GM19035 (cell line): ENCODE measurements at regions not wholly inside any gene's neighbourhood (a gene's known extent, or its start where the extent isn't known, plus 50 kb on each side); places are given as distances from the start of the nearest gene placed in this dataset.
"Not testable (repeated sequence)": the region's sequence is repeated elsewhere in the genome, so short reads cannot be mapped to it uniquely, and the experiment has no call there.

Experiments used
- ATAC-seq: cut with Tn5 transposase; IDR thresholded peaks from one replicate; pipeline ENCODE4 v1.9.1; 2021; ENCODE audit not compliant: unreplicated experiment

DNA sequence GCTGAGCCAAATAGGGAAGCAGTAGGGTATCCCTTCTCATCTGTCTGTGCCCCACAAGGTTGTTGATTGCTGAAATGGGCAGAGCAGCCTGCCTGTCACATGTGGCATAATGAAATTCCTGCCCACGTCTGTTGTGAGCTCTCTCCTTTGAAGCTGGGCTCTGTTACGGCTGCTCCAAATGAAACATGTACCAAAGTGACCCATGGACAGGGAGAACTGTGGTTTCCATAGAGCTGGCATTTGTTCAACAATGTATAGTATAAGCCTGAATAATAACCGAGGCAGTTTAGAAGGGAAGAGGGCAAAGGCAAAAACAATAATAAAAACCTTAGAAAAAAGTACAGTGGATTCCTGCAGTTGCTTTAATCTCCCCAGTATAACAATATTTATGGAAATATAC is 149.7 kb downstream of the LYPLAL1 start:
- no peak for ATAC-seq

DNA sequence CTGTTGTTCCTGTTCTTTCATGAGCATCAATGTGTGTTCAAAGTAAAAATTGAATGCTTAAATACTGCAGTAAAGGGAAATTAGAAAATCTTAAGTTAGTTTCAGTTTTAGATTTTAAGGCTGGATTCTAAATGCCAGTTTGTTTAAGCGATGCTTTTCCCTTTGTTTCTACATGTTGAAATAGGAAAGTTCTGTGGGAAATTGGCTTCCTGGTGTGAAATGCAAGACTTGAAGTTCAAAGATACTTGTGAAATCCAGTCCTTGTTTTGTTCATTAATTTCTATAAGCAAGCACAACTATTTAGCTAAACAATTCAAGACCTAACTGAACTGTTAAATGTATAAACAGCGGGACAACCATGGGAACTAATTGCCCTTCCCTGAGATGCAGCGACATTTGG is 149.1 kb downstream of the LYPLAL1 start:
- no peak for ATAC-seq

DNA sequence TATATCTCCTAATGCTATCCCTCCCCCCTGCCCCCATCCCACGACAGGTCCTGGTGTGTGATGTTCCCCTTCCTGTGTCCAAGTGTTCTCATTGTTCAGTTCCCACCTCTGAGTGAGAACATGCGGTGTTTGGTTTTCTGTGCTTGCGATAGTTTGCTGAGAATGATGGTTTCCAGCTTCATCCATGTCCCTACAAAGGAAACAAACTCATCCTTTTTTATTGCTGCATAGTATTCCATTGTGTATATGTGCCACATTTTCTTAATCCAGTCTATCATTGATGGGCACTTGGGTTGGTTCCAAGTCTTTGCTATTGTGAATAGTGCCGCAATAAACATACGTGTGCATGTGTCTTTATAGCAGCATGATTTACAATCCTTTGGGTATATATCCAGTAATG is 146.9 kb downstream of the LYPLAL1 start:
- not testable (repeated sequence) for ATAC-seq

DNA sequence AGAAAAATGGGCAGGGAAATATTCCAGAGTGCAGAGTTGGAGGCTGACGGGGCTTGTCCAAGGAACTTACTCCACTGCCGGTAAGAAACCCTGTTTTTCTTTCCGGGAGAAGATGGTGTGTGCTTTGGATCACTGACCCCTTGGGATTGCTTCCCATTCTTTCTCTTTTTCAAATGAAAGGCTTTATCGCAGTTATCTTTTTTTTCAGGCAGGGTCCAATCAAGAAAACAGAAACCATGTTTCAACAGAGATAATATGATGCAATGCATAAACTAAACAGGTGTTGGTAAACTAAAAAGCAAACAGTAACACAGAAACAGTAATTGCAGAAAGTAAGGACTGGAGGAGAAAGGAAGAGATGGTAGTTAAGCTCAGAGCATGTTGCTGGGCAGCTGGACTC is 145.1 kb downstream of the LYPLAL1 start:
- no peak for ATAC-seq

DNA sequence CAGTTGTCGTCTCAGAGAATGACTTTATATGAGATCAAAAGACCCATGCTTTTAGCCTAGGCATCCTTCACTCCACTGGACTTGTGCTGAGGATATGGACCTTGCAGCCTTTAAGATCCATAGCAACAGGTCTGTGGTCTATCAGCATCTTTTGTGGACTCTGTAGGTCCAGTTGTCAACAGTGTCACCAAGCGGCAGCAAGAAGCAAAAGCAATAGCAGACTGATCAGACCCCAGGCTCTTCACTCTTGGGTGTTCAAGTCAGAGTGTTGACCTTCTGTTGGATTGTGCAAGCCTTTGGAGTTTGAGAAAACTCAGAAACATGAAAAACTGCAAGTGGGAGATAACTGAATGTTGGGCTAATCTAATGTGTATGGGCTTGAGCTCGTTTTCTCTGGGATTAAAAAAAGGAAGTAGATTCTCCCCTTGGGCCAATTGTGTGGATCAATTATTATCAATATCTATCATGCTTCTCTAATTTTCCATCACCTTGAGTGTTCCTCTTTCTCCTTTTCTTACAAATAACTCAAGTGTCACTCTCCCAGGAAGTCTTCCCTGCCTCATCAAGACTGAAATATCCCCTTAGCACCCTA is 144.2 kb downstream of the LYPLAL1 start:
- ATAC-seq, result no peak

DNA sequence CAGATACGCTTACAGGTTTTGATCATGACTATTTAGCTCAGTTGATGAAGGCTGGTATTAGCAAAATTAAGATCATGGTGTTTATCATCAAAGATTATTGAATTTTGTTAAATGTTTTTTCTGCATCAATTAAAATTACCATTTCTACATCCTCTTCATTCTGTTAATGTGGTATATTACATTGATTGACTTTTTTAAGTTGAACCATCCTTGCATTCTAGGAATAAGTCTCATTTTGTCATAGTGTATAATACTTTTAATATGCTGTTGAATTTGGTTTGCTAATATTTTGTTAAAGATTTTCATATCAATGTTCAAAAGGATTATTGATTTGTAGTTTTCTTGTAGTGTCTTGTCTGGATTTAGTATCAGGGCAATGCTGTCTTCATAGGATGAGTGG is 142.4 kb downstream of the LYPLAL1 start:
- ATAC-seq, result no peak

DNA sequence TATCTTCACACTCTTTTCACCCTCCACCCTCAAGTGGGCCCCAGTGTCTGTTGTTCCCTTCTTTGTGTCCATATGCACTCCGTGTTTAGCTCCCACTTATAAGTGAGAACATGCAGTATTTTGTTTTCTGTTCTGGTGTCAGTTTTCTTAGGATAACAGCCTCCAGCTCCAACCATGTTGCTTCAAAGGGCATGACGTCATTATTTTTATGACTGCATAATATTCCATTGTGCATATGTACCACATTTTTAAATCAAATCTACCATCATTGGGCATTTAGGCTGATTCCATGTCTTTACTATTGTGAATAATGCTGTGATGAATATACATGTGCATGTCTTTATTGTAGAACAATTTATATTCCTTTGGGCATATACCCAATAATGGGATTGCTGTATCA is 140.3 kb downstream of the LYPLAL1 start:
- ATAC-seq, result no peak

DNA sequence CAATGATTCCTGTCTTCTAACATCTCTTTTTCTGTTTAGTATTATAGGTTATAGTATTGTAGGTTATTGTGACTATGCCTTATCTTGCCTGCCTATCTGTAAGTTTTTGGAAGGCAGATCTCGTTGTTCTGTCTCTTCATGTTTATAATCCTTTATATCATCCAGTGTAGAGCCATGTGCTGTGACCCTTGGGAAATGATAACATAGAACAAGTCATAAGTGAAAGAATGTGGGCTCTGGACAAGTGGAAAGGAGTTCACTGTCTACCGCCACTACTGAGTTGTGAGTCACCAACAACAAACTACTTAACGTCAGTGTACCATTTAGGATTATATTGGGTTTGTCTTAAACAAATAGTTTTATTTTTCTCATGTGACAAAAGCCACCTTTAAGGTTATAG is 139.3 kb downstream of the LYPLAL1 start:
- no peak for ATAC-seq

DNA sequence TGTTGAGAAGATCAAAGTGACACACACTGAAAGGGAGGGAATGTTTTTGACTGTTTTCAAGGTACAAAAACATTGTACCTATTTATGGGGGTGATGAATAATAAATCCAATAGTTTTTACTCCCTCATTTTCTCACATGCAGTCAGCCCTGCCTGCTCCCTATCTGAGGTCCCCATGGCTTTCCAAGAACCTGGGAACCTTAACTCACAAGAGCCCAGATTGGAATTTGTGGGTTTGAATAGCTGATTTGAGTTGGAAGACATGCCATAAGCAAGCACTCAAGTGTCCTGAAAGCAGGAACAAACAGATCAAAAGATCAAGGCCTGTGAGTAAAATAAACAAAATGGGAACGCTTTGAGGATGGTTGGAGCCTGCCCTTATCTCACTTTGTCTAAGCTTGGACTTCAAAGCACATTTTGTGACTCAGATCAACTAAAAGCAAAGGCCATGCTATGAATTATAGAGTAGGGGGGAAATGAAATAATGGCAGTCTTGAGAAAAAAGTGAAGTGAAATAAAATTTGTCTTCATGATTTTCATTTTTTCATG is 136.6 kb downstream of the LYPLAL1 start:
- ATAC-seq, result no peak

DNA sequence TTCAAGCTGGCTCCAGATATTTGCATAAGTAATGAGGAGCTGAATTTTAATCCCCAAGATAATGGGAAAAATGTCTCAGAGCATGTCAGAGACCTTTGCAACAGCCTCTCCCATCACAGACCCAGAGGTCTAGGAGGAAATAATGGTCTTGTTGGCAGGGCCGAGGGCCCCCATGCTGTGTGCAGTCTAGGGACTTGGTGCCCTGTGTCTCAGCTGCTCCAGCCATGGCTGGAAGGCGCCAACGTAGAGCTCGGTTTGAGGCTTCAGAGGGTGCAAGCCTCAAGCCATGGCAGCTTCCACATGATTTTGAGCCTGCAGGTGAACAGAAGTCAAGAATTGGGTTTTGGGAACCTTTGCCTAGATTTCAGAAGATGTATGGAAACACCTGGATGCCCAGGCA is 134.7 kb downstream of the LYPLAL1 start:
- ATAC-seq, result no peak

DNA sequence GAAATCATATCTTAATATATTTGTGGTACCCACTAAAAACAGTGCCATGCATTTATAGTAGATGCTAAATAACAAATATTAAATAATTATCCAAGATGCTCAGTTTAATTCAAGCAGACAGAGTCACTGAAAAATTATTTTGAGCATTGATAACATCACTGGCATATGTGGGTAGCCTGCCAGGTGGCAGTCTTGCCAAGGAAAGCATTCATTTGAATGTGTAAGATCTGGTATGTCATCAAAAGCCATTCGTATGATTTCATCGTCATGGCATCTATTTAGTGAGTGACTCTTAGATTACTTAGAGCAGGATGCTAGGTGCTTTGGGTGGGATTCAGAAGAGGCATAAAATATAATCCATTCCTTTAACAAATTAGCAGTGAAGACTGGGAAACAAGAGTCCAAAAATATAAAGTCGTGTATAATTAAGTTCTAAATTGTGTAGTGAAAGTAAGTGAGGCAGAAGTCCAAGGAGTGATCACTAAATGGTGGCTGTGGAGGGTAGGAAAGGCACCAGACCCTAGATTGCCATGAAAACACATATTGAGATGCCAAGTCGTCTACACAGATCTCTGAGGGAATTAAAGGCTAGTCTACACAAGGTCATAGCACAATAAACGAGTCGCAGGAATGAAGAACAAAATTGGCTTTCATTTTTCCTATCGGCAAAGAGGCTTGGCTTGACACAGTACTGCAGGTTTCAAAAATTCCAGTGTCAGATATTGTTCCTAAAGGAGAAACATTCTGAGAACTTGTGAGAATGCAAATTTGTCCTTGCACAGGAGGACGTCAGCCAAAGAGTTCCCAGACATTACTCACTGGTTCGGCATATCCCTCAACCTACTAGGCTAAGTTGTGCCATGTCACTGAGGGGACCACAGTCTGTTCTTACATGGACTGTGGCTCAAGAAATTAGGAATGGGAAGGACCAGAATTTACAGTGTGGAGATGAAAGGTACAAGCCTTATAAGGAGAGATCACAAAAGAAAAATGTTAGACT is 130.8 kb downstream of the LYPLAL1 start:
- ATAC-seq, result no peak

DNA sequence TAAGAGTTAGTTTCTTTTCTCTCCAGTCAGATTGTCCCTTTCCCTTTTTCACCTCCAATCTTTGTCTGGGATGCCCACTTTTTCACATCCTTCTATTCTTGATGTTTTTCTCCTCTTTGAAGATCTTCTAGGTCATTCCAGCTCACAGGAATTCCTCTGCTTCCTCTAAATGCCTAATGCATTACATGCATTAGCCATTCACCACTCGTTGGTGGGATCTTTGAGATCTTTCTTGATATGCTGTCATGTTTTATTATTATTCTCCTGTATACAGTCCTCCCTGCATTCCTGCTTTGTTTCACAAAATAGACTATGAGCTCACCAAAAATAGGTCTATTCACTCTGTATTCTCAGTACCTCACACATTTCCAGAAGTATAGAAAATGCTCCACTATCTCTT is 129.0 kb downstream of the LYPLAL1 start:
- no peak for ATAC-seq

DNA sequence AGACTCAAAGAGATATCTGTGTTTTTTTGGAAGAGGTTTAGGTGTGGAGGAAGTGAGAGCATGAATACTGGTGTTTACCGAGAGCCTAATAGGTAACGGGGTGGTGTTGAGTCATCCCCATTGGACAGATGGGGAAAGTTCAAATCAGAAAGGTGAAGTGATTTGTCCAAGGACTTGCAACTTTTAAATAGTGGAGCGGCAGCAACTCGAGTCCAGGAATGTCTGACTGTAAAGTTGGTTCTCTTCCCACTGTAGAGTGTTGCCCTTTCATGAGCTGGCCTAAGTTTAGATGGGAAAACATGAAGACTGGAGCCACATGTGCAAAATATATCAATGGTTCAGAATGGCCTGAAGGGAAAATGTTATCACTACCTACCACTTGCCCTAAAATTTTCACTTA is 125.7 kb downstream of the LYPLAL1 start:
- no peak for ATAC-seq

DNA sequence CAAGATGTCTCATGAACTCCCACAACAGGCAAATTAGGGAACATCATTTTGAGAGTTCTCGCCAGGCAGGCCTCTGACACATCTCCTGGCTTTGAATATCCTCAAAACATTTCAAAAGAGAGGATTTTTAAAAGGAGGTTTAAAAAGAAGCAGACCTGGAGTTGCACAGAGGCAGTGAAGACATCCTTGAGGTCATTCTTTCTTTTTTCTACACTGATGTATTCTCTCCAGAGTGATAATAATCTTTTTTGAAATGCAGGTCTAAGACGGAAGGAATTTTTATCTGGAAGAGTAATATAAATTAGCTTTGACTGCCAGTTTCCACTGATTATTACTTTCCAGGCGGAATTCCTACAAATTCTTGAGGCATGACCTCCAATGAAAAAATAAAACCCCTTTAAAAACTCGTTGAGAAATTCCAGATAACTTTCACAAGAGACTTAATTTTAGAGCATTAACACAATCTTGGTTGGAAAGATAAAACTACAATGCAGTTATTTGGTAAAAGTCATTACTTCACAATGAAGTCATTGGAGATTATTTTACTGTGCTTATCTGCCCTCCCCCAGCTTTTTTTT is 125.0 kb downstream of the LYPLAL1 start:
- ATAC-seq, result no peak

DNA sequence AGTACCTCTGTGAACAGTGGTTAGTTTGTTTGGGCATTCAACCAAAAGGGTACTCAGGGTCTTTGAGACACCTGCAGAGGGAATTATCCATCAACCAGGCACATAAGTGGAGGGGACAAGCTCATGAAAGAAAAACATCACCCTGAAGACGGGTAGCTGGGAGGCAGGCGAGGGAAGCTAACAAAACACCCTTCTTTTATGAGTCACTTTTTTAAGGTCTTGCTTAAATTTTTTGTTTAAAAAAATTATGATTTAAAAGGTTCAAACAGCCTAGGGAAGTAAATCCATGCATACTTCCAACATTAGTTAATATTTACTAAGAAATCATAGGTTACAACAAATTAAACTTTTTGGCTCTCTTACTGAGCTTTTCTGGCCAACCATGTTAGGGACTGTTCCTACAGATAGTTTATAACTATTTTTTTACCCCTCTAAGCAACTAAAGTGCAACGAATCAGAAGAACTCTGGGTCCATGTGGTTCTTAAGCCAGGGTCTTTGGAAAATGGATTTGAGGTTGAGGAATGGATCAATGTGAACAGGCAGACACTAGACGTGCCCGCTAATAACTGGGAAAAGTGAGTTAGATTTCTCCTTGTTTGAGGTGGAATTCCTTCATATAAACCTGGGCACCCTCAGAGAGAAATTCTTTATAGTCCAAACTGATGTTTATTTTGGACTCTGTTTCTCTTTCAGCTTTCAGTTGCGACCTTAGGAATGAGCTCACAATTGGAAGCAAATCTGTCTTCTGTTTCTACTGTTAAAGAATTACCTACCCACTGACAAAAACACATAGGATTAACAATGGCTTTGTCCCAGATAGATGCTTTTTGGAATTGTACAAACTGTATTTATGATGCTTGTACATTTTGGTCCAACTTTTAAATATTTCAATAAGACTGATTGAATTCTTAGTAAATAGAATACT is 123.0 kb downstream of the LYPLAL1 start:
- no peak for ATAC-seq

DNA sequence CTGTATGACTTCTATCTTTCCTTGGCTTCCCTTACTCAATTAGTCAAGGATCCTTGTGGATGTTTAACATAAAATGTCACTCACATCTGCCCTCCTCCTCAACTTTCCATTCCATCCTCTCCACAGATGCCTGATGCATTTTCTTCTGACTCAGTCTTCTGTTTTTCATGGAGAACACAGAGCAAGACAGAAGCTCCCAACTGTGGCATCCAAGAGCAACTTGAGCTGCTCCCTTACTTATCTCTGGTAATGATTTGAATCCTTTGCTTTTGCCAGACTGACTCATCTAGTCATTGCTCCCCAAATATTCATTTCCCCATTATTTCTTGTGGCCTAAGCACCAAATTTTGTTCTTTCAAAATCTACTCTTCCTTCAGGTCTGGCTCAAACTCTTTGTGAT is 120.6 kb downstream of the LYPLAL1 start:
- ATAC-seq, result no peak

DNA sequence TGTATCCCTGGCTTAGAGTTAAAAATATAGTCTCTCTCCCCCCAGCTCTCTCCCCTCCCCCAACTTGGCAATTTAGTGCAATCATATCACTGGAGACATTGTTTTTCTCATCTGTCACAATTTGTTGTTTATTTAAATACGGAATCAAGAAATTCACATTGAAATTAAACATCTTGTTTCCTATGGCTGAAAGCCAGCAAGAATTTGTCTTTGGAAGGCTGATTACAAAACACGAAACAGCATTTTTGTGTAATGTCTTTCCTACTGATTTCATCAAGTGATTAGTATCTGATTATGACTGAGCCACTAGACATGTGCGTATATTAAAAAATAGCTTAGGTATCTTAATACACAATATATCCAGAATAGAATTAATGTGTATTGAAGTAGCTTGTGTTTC is 119.7 kb downstream of the LYPLAL1 start:
- ATAC-seq, result no peak

DNA sequence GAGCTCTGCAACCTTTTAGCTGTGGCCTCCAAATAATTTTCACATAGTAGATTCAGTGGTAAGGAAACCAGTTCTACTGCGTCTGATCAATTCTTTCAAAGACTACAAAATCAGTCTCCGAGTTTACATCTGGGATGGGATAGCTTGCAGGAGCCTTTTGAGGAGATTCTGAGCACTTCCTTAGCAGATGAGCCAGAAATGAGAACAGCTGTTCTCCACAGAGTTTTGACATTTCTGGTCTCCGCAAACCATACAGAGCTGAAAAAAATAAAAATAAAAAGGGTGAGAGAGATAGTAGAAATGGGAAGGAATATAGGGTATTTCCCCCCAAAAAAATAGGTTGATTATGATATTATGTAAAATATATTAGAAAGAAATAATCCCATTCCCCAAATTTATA is 119.3 kb downstream of the LYPLAL1 start:
- ATAC-seq, result no peak

DNA sequence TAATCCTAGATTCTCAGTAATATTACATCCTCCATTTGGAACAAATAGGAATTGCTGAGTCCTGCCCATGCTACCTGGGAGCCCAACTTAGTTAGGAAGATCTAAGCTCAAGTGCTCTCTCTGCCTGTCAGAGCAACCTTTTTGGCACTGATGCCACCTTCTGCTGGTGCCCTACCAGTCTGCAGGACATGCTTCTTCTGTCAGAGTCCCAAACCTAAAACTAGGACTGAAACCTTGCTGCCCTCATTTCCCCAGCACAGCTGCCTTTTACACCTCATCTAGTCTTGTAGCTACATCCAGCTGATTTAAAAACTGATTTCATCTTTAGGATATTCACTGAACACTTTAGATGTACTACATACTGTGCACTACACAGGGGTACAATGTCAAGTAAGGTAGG is 118.7 kb downstream of the LYPLAL1 start:
- ATAC-seq, result no peak

DNA sequence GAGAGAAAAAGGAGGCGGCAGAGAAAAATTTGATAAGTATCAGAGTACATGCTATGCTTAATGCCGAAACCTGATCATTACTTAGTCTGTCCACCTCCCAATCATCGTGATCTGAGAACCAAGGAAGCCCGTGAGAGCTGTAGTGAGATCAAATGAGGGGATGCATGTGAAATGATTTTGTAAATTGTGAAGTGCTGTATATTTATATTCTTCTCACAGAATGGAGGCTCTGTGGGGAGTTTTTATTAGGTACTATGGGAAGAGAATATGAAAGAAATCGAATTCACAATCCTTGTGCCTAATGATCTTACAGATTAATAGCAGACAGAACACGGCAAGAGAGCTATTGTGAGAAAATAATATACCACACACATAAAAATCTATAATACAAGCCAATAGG is 115.5 kb downstream of the LYPLAL1 start:
- no peak for ATAC-seq

DNA sequence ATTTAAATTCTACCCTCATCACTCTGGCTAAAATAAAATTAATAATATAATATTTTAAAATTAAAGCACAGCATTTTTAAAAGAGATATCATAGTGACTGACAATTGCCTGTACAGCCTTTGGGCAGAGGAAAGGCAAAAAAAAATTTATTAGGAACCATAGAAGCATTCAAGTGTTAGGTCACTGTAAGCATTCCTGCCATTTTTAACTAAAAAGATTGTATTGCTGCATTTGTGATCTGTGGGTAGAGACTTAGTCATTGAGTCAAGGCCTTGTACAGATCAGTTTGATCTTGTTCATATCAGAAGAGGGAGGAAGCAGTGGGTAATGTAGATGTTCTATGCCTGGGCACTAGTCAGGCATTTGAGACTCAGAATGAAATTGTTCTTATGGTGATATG is 109.9 kb downstream of the LYPLAL1 start:
- no peak for ATAC-seq
